ENCODE measurements at regions not wholly inside any gene's neighbourhood (a gene's known extent, or its start where the extent isn't known, plus 50 kb on each side); places are given as distances from the start of the nearest gene placed in this dataset.

DNA sequence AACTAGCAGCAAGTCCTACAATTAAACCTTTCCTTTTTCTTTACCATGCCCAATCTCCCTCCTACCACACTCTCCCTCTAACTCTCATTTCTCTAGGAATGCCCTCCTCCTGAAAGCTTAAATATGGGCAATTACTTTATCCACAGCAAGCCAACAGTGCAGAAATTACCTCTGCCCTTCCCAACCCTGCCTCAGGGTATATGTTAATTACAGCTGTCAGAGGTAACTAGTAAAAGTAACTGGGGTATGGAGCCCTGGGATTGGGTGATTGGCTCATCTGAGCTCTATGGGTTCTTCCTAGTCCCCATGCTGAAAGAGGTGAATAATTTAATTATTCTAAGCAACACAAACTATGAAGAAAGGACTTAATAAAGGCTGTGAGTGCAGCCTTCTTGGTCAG lies 478.9 kb upstream of the NMUR2 start:
- ATAC-seq (ENCODE audit: insufficient read depth, low read depth) (no peak), DNase-seq (no peak)
- TF ChIP-seq, protein P1, sequence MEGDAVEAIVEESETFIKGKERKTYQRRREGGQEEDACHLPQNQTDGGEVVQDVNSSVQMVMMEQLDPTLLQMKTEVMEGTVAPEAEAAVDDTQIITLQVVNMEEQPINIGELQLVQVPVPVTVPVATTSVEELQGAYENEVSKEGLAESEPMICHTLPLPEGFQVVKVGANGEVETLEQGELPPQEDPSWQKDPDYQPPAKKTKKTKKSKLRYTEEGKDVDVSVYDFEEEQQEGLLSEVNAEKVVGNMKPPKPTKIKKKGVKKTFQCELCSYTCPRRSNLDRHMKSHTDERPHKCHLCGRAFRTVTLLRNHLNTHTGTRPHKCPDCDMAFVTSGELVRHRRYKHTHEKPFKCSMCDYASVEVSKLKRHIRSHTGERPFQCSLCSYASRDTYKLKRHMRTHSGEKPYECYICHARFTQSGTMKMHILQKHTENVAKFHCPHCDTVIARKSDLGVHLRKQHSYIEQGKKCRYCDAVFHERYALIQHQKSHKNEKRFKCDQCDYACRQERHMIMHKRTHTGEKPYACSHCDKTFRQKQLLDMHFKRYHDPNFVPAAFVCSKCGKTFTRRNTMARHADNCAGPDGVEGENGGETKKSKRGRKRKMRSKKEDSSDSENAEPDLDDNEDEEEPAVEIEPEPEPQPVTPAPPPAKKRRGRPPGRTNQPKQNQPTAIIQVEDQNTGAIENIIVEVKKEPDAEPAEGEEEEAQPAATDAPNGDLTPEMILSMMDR (IDR thresholded peaks at IDR 0.05; ENCODE audit: borderline replicate concordance, extremely low read depth, low read length, poor library complexity, severe bottlenecking), result no peak
- no peak for TF ChIP-seq EZH2 (IDR thresholded peaks at IDR 0.05; ENCODE audit: borderline replicate concordance, low read depth, low read length, severe bottlenecking)
- Histone ChIP-seq H3K79me2 (ENCODE audit: insufficient read depth, low read length) (no peaks in the 10 kb centered on the region), H3K9ac (ENCODE audit: low read depth, low read length) (no peak overlapping the region), H3K4me1 (ENCODE audit: insufficient read depth, low read length) (no peaks in the 10 kb centered on the region), H3K36me3 (ENCODE audit: insufficient read depth, low read length) (no peaks in the 10 kb centered on the region), H2AFZ (ENCODE audit: low read depth, low read length) (no peak overlapping the region), H3K4me2 (ENCODE audit: insufficient read depth, low read length) (no peak overlapping the region), H4K20me1 (ENCODE audit: insufficient read depth, low read length) (no peaks in the 10 kb centered on the region), H3K9me3 (ENCODE audit: insufficient read depth, low read length, severe bottlenecking) (no peaks in the 10 kb centered on the region), H3K4me3 (ENCODE audit: low read depth in 1 of 2, low read length in 2 of 2) (no peak overlapping the region), H3K27me3 (ENCODE audit: insufficient read depth, low read length, poor library complexity) (no peaks in the 10 kb centered on the region), H3K27ac (ENCODE audit: low read length) (no peak overlapping the region)

DNA sequence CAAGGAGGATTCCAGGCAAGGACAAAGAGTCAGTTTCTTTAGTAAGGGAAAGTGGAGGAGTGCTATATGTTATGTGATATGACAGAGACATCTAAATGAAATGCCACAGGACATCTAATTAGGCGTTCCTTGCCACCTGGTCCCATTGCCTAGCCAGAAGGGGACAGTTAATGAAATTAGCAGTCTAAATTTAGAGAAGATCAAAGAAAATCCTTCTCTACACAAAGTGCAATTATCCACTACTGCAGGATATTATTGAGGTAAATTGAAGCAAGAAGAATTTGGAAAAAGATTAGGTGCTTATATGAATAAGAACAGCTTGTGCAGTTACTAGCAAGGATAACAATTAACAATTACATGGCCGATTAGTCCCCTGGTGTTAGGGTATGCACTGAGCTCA lies 495.3 kb upstream of the NMUR2 start:
- Histone ChIP-seq H3K9ac (ENCODE audit: low read depth, low read length) (no peak overlapping the region), H3K27me3 (ENCODE audit: insufficient read depth, low read length, poor library complexity) (no peaks in the 10 kb centered on the region), H3K4me1 (ENCODE audit: insufficient read depth, low read length) (no peaks in the 10 kb centered on the region), H3K36me3 (ENCODE audit: insufficient read depth, low read length) (no peaks in the 10 kb centered on the region), H3K27ac (ENCODE audit: low read length) (no peak overlapping the region), H3K4me2 (ENCODE audit: insufficient read depth, low read length) (no peak overlapping the region), H2AFZ (ENCODE audit: low read depth, low read length) (no peak overlapping the region), H3K9me3 (ENCODE audit: insufficient read depth, low read length, severe bottlenecking) (no peaks in the 10 kb centered on the region), H4K20me1 (ENCODE audit: insufficient read depth, low read length) (no peaks in the 10 kb centered on the region), H3K4me3 (ENCODE audit: low read depth in 1 of 2, low read length in 2 of 2) (no peak overlapping the region), H3K79me2 (ENCODE audit: insufficient read depth, low read length) (no peaks in the 10 kb centered on the region)
- DNase-seq (no peak), ATAC-seq (ENCODE audit: insufficient read depth, low read depth) (no peak)
- TF ChIP-seq, protein P1 (IDR thresholded peaks at IDR 0.05; ENCODE audit: borderline replicate concordance, extremely low read depth, low read length, poor library complexity, severe bottlenecking), result no peak
- no peak for TF ChIP-seq EZH2 (IDR thresholded peaks at IDR 0.05; ENCODE audit: borderline replicate concordance, low read depth, low read length, severe bottlenecking)

DNA sequence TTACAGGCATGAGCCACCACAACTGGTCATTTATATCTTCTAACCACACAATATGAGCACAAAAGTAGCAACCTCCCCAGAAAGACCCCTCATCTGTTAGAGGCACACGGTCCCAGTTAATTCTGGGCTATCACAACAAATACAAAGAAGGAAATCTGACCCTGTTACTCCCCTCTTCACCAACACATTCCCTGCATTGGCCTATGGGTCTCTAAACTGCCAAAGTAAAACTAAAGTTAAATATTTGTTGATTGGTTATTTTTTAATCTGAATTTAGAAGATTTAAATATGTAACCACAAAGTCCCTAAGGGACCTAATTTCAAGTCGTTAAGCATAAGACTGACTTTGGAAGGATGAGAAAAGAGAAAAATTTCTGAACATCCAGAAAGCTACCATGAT lies 496.7 kb upstream of the NMUR2 start:
- no peak overlapping the region for H3K27ac ChIP-seq (ENCODE audit: low read length)

More for the DNA sequence above, 496.7 kb upstream of the NMUR2 start:
- Histone ChIP-seq H3K27me3 (ENCODE audit: insufficient read depth, low read length, poor library complexity) (no peaks in the 10 kb centered on the region), H3K4me1 (ENCODE audit: insufficient read depth, low read length) (no peaks in the 10 kb centered on the region), H3K4me3 (ENCODE audit: low read depth in 1 of 2, low read length in 2 of 2) (no peak overlapping the region), H2AFZ (ENCODE audit: low read depth, low read length) (no peak overlapping the region), H3K9me3 (ENCODE audit: insufficient read depth, low read length, severe bottlenecking) (no peaks in the 10 kb centered on the region), H3K9ac (ENCODE audit: low read depth, low read length) (no peak overlapping the region), H3K79me2 (ENCODE audit: insufficient read depth, low read length) (no peaks in the 10 kb centered on the region), H3K4me2 (ENCODE audit: insufficient read depth, low read length) (no peak overlapping the region), H3K36me3 (ENCODE audit: insufficient read depth, low read length) (no peaks in the 10 kb centered on the region), H4K20me1 (ENCODE audit: insufficient read depth, low read length) (no peaks in the 10 kb centered on the region)
- TF ChIP-seq, protein P1 (IDR thresholded peaks at IDR 0.05; ENCODE audit: borderline replicate concordance, extremely low read depth, low read length, poor library complexity, severe bottlenecking), result no peak
- TF ChIP-seq EZH2 (IDR thresholded peaks at IDR 0.05; ENCODE audit: borderline replicate concordance, low read depth, low read length, severe bottlenecking), result no peak
- ATAC-seq (ENCODE audit: insufficient read depth, low read depth) (no peak), DNase-seq (no peak)

Measured in DND-41 (cell line).